Hepatocyte (in vitro differentiated cells): ENCODE measurements at regions not wholly inside any gene's neighbourhood (a gene's known extent, or its start where the extent isn't known, plus 50 kb on each side); places are given as distances from the start of the nearest gene placed in this dataset.

Experiments
- DNase-seq: peaks from one replicate; pipeline ENCODE4 v3.0.0-alpha.2; 2016; ENCODE audit warnings: low spot score
- H2AFZ ChIP-seq: fragments of 200-600 bp; sonication (generic); 2 replicates; pipeline ENCODE4 v1.6.0; 2016; ENCODE audit warnings: antibody characterized with exemption, mild to moderate bottlenecking
- H3K27ac ChIP-seq: fragments of 200-600 bp; sonication (generic); 2 replicates; pipeline ENCODE4 v1.5.1; 2016; ENCODE audit warnings: mild to moderate bottlenecking
- H3K27me3 ChIP-seq: fragments of 200-600 bp; sonication (generic); 2 replicates; pipeline ENCODE4 v1.6.1; 2016
- H3K36me3 ChIP-seq: fragments of 200-600 bp; sonication (generic); replicated peaks from 2 replicates; pipeline ENCODE4 v1.5.1; 2016; ENCODE audit warnings: low read depth; ENCODE audit not compliant: insufficient read depth
- H3K4me1 ChIP-seq: fragments of 200-600 bp; sonication (generic); 2 replicates; pipeline ENCODE4 v1.5.1; 2016; ENCODE audit warnings: mild to moderate bottlenecking, moderate library complexity; ENCODE audit not compliant: insufficient read depth
- H3K4me2 ChIP-seq: fragments of 200-600 bp; sonication (generic); 2 replicates; pipeline ENCODE4 v1.6.0; 2016
- H3K4me3 ChIP-seq: fragments of 200-600 bp; sonication (generic); 2 replicates; pipeline ENCODE4 v1.5.1; 2016; ENCODE audit warnings: mild to moderate bottlenecking
- H3K79me2 ChIP-seq: fragments of 200-600 bp; sonication (generic); 2 replicates; pipeline ENCODE4 v1.6.0; 2017; ENCODE audit warnings: mild to moderate bottlenecking
- H3K9me2 ChIP-seq: fragments of 200-600 bp; sonication (generic); replicated peaks from 2 replicates; pipeline ENCODE4 v1.6.0; 2017; ENCODE audit warnings: mild to moderate bottlenecking; ENCODE audit not compliant: insufficient read depth
- H3K9me3 ChIP-seq: fragments of 200-600 bp; sonication (generic); 2 replicates; pipeline ENCODE4 v1.5.1; 2016; ENCODE audit warnings: low read depth, mild to moderate bottlenecking
- H4K20me1 ChIP-seq: fragments of 200-600 bp; sonication (generic); 2 replicates; pipeline ENCODE4 v1.6.0; 2016; ENCODE audit warnings: mild to moderate bottlenecking; ENCODE audit not compliant: insufficient read depth, poor library complexity, severe bottlenecking
- EZH2 ChIP-seq: fragments of 200-600 bp; sonication (generic); IDR thresholded peaks from 2 replicates; pipeline ENCODE4 v1.6.1; 2016; ENCODE audit warnings: antibody characterized with exemption, mild to moderate bottlenecking, borderline replicate concordance
- EZH2phosphoT487 ChIP-seq: fragments of 200-600 bp; sonication (generic); IDR thresholded peaks from one replicate; pipeline ENCODE4 v1.6.1; 2018; ENCODE audit warnings: antibody characterized with exemption, mild to moderate bottlenecking, low read depth, moderate library complexity; ENCODE audit not compliant: unreplicated experiment, severe bottlenecking
- WGBS: methylation state at CpG from one replicate; pipeline ENCODE4 v1.1.6; 2016; ENCODE audit warnings: low lambda C conversion rate; ENCODE audit errors: missing lambda C conversion rate; 5-methylcytosine and 5-hydroxymethylcytosine counted together
- TF ChIP-seq, protein P1 (sequence below): fragments of 200-600 bp; sonication (generic); IDR thresholded peaks from 2 replicates; pipeline ENCODE4 v1.5.1; 2016; ENCODE audit warnings: antibody characterized with exemption, mild to moderate bottlenecking; ENCODE audit not compliant: poor library complexity

DNA sequence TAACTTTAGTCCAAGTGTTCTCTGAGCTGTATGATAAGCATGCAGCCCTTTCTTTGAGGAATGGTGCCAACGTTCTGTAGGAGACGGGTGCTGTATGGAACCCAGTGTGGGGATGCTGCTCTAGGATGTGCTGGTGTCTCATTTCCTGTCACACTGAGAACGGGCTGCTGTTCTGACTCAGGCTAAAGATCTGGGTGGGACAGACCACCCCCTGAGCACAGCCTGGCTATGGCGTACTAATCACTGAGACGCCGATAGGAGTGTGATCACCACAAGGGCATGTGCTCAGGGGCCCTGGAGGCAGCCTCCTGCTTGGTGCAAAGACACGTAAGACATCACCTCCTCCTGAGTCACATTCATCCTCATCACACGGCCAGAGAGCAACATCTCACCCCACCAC is 240.4 kb downstream of the IRX2 start:
- Histone ChIP-seq H3K9me3 (no peaks in the 10 kb centered on the region), H3K27me3 (no peaks in the 10 kb centered on the region), H3K4me2 (no peak overlapping the region), H3K4me3 (no peak overlapping the region), H3K9me2 (no peaks in the 10 kb centered on the region), H3K36me3 (no peaks in the 10 kb centered on the region), H3K4me1 (no peaks in the 10 kb centered on the region), H3K79me2 (no peaks in the 10 kb centered on the region), H3K27ac (no peak overlapping the region), H2AFZ (no peak overlapping the region), H4K20me1 (no peaks in the 10 kb centered on the region)
- no peak for DNase-seq
- TF ChIP-seq, protein P1, sequence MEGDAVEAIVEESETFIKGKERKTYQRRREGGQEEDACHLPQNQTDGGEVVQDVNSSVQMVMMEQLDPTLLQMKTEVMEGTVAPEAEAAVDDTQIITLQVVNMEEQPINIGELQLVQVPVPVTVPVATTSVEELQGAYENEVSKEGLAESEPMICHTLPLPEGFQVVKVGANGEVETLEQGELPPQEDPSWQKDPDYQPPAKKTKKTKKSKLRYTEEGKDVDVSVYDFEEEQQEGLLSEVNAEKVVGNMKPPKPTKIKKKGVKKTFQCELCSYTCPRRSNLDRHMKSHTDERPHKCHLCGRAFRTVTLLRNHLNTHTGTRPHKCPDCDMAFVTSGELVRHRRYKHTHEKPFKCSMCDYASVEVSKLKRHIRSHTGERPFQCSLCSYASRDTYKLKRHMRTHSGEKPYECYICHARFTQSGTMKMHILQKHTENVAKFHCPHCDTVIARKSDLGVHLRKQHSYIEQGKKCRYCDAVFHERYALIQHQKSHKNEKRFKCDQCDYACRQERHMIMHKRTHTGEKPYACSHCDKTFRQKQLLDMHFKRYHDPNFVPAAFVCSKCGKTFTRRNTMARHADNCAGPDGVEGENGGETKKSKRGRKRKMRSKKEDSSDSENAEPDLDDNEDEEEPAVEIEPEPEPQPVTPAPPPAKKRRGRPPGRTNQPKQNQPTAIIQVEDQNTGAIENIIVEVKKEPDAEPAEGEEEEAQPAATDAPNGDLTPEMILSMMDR = no peak
- TF ChIP-seq EZH2 (no peak), EZH2phosphoT487 (no peak)
- WGBS = 86% methylated on average over 8 of the region's 8 CpGs

- H4K20me1 ChIP-seq = no peaks in the 10 kb centered on the region
- DNase-seq = no peak
- H2AFZ ChIP-seq = no peak overlapping the region
- no peak overlapping the region for H3K4me2 ChIP-seq
- no peaks in the 10 kb centered on the region for H3K36me3 ChIP-seq
- H3K4me1 ChIP-seq = no peaks in the 10 kb centered on the region
- H3K9me3 ChIP-seq = no peaks in the 10 kb centered on the region
- H3K79me2 ChIP-seq = no peaks in the 10 kb centered on the region
- no peak overlapping the region for H3K4me3 ChIP-seq
- WGBS = 86% methylated on average over 6 of the region's 6 CpGs
- no peaks in the 10 kb centered on the region for H3K9me2 ChIP-seq
- H3K27ac ChIP-seq = no peak overlapping the region
- no peaks in the 10 kb centered on the region for H3K27me3 ChIP-seq
- TF ChIP-seq, protein P1 = no peak
- no peak for TF ChIP-seq EZH2phosphoT487
- TF ChIP-seq EZH2 = no peak
These were observed 241.9 kb downstream of the IRX2 start for GRCh38 chr5:2509527-2509926.

- no peak overlapping the region for H2AFZ ChIP-seq
- no peaks in the 10 kb centered on the region for H3K27me3 ChIP-seq
- H3K79me2 ChIP-seq = no peaks in the 10 kb centered on the region
- H3K4me1 ChIP-seq = no peaks in the 10 kb centered on the region
- no peaks in the 10 kb centered on the region for H3K36me3 ChIP-seq
- H3K4me3 ChIP-seq = no peak overlapping the region
- DNase-seq = no peak
- H3K9me3 ChIP-seq = no peaks in the 10 kb centered on the region
- no peaks in the 10 kb centered on the region for H4K20me1 ChIP-seq
- WGBS = 84% methylated on average over 9 of the region's 12 CpGs
- TF ChIP-seq EZH2phosphoT487 = no peak
- TF ChIP-seq, protein P1 = no peak
- no peak for TF ChIP-seq EZH2
- no peak overlapping the region for H3K27ac ChIP-seq
- no peaks in the 10 kb centered on the region for H3K9me2 ChIP-seq
- H3K4me2 ChIP-seq = no peak overlapping the region
These were observed 243.0 kb downstream of the IRX2 start for GRCh38 chr5:2508514-2508913.

DNA sequence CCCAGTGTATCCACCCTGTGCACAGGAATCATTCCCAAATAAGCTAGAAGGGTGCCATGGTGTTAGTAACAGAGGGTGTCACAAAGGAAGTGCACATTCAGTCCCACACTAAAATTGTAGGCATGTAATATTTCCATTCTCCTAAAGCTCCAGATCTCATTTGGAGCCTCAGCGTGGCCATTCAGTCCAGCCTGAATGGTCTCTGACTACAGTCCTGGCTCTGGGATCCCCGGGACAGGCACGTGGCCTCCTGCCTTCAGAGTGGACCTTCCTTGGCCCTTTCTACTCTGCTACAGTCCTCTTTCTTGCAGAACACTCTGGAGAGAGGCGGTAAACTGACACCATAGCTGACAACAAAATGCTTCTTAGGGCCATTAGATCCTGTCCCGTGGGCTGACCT is 243.9 kb downstream of the IRX2 start:
- Histone ChIP-seq H3K4me1 (no peaks in the 10 kb centered on the region), H3K36me3 (no peaks in the 10 kb centered on the region), H3K9me2 (no peaks in the 10 kb centered on the region), H3K27me3 (no peaks in the 10 kb centered on the region), H3K4me2 (no peak overlapping the region), H4K20me1 (no peaks in the 10 kb centered on the region), H3K27ac (no peak overlapping the region), H3K4me3 (no peak overlapping the region), H3K9me3 (no peaks in the 10 kb centered on the region), H2AFZ (no peak overlapping the region), H3K79me2 (no peaks in the 10 kb centered on the region)
- no peak for TF ChIP-seq EZH2phosphoT487
- no peak for TF ChIP-seq EZH2
- TF ChIP-seq, protein P1 = no peak
- WGBS = 84% methylated on average over 5 of the region's 5 CpGs
- DNase-seq = no peak
